ENCODE measurements at regions not wholly inside any gene's neighbourhood (a gene's known extent, or its start where the extent isn't known, plus 50 kb on each side); places are given as distances from the start of the nearest gene placed in this dataset.

GRCh38 chr1:93769777-93770176 is 88.1 kb upstream of the BCAR3 start:
- no peak for TF ChIP-seq POLR2A (IDR thresholded peaks at IDR 0.05)
- TF ChIP-seq, protein P1, sequence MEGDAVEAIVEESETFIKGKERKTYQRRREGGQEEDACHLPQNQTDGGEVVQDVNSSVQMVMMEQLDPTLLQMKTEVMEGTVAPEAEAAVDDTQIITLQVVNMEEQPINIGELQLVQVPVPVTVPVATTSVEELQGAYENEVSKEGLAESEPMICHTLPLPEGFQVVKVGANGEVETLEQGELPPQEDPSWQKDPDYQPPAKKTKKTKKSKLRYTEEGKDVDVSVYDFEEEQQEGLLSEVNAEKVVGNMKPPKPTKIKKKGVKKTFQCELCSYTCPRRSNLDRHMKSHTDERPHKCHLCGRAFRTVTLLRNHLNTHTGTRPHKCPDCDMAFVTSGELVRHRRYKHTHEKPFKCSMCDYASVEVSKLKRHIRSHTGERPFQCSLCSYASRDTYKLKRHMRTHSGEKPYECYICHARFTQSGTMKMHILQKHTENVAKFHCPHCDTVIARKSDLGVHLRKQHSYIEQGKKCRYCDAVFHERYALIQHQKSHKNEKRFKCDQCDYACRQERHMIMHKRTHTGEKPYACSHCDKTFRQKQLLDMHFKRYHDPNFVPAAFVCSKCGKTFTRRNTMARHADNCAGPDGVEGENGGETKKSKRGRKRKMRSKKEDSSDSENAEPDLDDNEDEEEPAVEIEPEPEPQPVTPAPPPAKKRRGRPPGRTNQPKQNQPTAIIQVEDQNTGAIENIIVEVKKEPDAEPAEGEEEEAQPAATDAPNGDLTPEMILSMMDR (IDR thresholded peaks at IDR 0.05) = no peak

Data from testis (tissue), 2 donors.